Inflammatory macrophage treated with lipopolysaccharide for 4 hours (primary cell): ENCODE measurements at regions not wholly inside any gene's neighbourhood (a gene's known extent, or its start where the extent isn't known, plus 50 kb on each side); places are given as distances from the start of the nearest gene placed in this dataset.
"Not testable (repeated sequence)": the region's sequence is repeated elsewhere in the genome, so short reads cannot be mapped to it uniquely, and the experiment has no call there.

Experiments used
- DNase-seq: peaks from one replicate; pipeline ENCODE4 v3.0.0-alpha.2; 2020

DNA sequence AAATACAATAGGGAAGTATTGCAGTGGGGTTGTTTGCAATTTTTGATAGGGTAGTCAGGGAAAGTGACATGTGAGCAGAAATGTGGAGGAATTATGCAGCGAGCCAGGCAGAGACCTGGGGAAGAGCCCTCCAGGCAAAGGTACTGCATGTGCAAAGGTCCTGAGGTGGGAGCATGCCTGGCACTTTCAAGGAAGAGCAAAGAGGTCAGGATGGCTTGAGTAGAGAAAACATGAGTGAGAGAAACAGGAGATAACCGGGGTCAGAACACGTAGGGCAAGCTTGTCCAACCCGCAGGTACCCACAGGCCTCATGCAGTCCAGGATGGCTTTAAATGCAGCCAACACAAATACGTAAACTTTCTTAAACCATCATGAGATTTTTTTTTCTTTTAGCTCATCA lies 71.0 kb downstream of the COQ2 start:
- DNase-seq = no peak

DNA sequence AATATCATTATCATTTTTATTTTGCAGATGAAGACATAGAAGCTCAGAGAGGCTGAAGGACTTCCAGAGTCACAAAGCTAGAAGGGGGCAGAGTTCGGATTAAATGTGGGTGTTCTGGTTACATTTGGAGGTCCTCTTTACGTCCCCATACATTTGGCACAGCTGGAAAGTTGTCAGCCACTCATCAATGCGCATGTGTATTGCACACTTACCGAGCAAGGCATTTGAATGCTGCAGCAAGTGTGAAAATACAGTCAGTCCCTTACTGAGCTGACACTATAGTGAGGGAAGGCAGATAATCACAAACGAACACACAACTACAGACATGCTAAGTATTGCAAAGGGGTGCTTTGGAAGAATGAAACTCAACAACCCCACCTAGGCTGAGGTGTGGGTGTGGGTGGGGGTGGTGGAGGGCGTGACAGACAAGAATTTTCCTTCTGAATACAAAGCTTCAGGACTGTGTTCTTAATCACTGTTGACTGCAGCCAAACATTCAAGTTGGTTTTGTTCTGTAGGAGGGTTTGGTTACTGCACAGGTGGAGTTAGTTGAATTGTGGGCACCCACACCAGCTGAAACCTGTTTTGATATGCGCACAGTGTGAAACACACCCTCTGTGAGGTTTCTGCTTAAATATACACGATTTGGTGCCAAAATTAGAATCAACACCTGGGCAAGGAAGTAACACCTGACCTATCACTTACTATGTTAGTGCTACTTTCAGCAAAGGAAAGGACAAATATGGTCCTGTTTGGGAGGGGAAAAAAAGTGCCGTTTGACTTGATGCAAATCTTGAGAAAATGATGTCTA lies 72.4 kb downstream of the COQ2 start:
- DNase-seq = no peak

DNA sequence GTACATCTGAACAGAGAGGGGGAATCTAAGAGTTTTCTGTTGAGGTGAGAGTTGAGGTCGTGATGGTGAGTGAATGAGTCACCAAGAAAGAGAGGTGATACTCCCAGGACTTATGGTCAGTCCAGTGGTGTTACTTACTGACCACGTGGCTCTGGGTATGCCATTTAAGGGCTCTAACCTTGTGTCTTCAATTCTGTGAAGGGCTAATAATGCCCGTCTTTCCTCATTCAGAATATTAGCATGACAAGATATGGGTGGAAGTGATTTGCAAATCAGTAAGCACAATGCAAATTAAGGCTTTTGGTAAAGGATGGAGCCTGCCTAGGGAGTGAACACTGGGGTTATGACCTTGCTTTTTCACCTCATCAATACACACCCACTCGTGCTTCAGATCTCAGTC lies 75.2 kb downstream of the COQ2 start:
- no peak for DNase-seq

DNA sequence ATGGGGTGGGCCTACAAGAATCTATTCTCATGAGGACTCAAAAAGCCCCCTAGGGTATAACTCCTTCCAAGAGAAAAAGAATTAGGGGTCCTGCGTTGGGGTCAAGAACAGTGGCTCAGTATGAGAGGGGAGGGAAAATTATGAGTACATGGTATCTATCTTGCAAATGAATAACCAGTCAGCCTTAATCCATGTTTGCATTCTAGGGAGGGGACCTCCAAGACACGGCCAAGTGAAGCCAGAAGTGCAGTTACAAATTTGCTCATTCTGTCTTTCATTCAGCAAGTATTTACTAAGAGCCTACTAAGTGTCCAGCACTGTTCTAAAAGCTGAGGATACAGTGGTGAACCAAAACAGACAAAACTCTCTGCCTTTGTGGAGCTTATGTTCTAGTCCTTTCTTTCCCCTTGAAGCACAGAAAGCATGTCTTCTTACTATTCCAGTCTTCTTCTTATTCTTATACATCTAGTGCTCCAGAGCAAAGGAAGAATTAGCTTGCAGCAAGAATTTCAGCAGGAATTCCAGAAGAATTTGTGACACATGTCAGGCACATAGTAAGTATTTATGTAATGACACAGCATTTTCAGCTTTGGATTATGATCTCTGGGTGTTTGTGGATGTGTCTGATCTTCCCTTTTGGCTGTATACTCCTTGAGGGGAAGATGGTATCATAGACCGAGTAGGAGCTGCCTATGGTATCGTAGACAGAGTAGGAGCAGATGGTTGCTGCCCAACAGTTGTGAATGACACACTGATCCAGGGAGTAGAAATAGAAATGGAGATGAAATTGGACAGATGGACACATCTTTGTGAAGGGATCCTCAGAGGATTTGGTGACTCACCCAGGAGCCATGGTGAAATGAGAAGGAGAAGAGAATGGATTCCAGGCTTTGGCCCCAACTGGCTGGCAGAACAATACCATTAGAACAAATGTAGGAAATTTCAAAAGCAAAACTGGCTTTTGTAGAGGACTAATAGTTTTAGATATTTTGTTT lies 75.9 kb downstream of the COQ2 start:
- DNase-seq = no peak

DNA sequence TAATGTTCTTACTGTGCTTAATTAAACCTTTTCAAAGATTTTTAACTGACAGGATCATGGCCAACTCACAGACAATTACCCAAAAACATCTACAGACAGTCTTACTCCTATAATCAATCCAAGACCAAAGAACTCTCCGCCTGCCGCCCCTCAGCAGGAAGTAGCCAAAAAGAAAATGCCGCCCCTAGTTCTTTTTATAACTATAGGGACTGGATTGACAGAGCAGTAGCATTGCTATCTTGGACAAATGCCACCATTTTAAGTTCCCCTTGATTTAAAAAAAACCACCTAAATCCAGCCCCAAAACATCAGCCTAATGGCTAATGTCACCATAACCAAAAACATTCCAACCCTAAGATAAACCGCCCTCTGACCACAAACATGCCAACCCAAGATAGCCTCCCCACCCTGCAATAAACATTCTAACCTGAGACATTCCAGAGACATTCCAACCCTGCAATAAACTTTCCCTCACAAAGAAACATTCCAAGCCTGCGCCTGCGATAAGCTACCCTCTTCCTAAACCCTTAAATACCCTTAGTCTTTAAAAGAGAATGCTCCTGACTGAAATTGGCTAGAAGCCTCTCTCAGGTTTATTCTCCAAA lies 77.0 kb downstream of the COQ2 start:
- DNase-seq = no peak

DNA sequence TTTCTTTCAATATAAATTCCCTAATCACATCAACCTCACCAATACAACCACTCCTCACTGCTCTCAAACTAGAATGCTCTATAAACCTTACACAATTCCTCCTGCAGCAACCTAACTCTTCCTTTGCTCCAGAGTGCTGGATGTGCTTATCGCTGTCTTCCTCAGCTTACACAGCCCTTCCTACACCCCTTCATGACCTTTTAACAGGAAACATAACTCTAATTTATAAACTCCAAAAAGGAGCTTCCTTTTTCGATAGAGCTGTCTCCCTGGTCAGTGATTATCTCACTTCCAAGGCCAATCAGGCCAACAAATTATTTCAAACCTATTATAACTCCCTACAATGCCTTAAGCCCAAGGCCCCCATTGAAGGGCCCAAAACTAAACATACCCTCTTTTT lies 78.8 kb downstream of the COQ2 start:
- peak; percentile 57 for DNase-seq

DNA sequence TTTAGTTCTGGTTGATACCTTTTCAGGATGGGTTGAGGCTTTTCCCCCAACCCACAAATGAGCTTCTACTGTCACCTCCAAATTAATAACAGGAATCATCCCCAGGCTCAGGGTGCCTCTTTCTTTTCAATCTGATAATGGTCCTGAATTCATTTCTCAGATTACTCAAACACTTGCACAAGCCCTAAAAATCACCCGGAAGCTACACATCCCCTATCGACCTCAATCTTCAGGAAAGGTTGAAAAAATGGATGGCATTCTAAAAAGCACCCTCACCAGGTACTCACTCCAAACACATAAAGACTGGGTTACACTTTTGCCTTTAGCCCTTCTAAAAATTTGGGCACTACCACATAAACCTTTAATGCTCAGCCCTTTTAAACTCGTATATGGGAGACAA lies 79.9 kb downstream of the COQ2 start:
- DNase-seq = no peak

DNA sequence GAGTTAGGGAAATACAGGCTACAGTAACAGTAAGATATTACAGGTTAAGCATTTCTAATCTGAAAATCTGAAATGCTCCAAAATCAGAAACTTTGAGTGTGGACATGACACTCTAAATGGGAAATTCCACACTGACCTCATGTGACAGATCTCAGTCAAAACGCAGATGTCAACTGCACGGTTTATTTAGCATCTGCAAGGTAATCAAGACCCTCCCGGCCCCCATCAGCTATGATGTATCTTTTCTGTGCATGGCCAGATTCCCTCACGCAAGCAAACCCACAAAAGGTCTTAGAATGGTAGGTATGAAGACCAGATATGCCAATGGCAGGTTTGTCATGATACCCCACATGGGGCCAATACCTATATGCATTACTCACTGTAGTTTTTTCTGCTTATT lies 82.8 kb downstream of the COQ2 start:
- no peak for DNase-seq

DNA sequence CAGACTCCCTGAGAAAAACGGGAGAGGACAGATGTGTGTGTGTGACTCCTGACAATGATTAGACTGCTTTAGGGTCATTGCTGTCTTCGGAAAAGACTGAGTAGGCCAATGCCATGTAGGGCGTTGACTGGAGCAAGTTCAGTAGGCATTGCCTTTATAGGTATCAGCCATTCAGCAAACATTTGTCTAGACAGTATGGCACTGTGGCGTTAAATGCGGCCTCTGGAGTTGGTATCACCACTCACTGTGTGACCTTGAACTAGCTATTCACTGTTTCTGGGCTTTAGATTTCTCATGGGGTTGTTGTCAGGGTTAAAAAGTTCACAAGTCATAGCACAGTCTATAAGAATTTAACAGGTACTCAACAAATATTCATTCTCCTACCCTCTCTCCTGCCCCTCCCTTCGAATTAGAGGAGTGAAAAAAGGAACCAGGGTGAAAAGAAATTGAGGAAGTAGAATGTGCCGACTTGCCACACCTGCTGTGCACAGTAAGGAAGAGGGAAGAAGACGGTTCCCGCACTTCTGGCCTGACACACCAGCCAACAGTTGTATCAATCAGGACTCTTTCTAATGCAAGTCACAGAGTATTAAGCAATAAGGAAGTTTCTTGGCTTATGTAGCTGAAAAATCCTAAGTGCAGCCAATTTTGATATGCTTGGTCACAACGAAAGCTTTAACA lies 83.2 kb upstream of the PLAC8 start:
- peak; percentile 95 for DNase-seq

DNA sequence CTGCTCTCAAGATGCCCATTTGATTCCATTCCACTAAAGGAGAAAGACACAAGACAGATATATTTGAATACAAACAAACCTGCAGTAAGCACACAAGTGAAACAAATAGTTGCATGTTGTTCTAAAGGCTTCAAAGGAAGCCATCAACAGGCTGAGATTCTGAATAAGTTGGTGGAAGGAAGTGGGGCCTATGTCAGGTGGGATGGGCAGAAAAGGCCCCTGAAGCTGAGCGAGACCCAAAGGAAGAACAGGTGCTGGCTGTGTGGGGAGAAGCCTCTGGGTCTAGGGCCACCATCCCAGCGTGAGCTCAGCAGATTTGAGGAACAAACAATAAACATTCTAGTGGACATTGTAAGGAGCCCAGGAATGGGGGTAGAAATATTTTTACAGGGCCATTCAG lies 82.4 kb upstream of the PLAC8 start:
- DNase-seq = no peak

DNA sequence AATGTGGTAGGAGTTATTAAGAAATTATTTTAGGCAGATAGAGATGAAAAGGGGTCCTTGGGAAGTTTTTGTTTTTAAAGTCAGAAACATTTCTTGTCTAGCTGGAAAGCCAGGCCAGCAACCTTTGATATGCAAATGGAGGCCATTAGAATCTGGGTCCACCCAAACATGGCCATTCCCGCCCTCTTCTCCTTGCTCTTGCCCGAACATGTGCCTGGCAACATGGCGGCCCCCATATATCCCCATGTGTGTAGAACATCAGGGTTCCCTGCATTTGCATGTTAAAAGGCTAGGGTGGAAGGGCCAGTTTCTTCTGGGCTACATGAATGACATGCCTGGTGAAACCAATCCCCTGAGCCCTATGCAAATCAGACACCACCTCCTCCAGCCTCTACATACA lies 80.7 kb upstream of the PLAC8 start:
- DNase-seq = no peak

DNA sequence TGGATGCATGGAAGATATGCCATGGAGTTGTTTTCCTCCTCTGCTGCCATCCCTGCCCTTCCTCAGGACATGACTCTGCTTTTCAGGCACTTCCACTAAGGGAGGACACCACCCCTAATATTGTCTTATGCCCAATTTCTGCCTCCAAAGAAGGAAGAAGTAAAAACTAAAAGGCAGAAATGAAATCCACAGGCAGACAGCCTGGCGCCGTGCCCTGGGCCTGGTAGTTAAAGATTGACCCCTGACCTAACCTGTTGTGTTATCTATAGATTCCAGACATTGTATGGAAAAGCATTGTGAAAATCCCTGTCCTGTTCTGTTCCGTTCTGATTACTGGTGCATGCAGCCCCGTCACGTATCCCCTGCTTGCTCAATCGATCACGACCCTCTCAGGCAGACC lies 80.1 kb upstream of the PLAC8 start:
- not testable (repeated sequence) for DNase-seq

DNA sequence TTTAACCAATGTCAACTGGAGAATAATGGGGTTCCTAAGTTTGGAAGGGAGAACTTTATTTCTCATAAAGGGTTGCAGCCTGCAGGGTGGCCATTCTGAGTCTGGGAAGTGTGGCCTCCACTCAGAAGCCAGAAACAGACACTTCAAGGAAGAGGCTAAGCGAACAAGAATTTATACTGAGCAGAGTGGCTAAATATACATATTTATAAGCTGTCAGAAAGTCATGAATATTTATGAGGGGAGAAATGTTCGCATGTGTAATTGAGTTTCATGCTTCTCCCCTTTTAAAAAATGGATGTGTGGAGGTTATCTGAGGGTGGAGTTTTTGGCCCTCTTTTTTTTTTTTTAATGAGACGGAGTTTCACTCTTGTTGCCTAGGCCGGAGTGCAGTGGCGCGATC lies 78.1 kb upstream of the PLAC8 start:
- DNase-seq = no peak

DNA sequence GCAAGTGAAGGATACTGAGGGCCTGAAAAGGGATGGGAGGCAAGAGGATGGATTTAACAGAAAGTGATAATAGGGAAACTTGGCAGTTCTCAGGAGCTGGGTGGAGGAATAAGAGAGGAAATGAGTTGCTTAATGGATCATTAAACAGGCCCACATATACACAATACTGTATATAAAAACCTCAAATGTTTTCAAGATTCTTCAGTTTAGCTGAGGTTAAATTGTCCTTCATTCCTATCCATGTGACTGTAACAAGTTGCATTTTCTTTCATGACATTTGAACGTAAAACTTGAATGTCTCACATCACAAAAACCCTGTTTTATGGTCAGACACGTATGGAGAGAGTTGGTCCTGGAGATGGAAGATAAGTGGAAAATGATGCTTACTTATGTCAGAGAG lies 76.5 kb upstream of the PLAC8 start:
- DNase-seq = peak; percentile 22

DNA sequence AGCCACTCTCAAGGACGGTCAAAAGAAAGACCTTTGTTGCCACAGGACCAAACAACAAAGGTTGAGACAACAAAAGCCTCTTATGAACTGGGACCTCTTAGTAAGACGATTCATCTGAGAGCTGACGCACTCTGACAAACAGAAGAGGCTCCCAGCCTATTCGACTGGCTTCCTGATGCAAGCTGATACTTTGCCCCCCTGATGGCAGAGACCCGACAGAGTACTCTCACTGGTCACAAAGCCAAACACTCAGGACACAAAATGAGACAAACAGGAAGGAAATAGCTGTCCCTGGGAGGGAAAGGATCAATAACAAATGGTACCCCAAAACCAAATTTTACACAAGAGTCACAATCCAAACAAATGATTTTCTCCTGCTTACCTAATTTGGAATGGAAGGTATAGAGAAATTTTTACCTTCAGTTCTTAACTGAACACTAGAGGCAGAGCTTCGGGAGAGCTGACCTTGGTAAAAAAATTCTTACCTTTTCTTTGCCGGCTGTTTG lies 75.2 kb upstream of the PLAC8 start:
- DNase-seq = no peak

DNA sequence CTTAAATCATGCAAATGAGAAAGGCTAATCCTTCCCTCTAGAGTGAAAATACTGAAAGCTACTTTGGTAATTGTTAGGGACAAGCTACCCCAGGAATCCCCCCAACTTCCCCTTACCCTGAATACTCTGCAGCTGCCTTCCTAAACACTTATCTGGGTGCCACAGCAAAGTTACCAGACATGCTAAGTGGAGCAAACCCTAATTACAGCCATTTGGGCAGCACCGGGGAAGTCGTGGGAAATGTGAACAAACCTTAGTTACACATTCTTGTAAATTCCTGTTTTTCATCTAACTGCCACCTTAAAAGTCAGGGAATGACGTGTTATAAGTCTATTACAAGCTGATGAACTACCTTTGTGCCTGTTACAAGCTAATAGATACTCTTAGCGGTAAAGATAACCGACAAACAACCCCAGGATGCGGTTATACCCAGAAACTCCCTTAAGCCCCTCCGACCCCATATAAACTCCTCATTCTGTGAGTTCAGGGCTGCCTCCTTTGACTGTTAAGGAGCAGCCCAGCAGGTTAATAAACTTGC lies 66.0 kb upstream of the PLAC8 start:
- peak; percentile 97 for DNase-seq

DNA sequence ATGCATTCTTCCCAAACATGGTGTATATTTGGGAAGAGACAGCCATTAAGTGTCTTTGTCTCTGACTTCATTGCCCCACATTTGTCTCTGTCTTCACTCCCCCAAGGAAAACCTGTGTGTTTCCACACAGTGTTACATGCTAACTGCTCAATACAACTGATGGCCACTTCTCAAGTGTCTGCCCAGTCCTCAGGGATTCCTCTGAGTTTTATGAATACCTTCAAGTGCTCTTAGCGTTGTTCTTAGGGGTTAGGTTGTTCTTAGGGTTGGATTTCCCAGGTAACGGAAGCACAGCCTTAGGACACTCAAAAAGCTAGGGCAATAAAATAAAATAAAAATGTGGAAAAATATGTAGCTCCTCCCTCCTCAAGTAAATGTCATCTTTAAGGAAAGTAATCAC lies 64.7 kb upstream of the PLAC8 start:
- DNase-seq = no peak

DNA sequence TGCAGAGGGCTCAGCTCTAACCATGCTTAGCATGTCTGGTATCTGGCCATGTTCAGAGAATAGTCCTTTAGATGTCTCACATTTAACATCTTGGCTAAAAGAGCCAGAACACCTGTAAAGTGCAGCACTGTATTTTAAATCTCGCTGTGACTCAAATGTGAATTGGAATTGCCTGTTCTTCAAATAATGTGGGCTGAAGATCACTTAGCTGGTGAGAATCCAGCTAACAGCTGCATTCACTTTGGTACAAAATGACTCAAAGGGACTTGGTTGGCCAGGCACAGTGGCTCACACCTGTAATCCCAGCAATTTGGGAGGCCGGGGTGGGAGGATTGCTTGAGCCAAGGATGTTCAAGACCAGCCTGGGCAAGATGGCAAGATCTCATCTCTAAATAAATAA lies 63.5 kb upstream of the PLAC8 start:
- no peak for DNase-seq

DNA sequence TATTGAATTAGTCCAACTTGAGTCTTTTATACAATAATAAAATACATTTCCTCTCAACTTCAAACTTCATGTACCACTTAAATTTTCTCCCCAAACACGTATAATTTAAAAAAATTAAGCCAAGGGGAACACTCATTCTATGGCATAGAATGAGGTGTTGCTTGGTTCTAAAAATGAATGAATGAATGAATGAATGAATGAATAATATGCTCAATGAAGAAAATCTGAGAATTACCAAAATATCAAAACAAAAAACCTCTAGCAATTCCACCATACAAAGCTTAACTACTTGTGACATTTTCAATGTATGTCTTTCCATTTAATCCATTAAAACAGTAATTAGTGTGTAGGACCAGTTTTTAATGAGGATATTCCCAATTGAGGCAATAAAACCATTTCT lies 62.7 kb upstream of the PLAC8 start:
- DNase-seq = no peak

DNA sequence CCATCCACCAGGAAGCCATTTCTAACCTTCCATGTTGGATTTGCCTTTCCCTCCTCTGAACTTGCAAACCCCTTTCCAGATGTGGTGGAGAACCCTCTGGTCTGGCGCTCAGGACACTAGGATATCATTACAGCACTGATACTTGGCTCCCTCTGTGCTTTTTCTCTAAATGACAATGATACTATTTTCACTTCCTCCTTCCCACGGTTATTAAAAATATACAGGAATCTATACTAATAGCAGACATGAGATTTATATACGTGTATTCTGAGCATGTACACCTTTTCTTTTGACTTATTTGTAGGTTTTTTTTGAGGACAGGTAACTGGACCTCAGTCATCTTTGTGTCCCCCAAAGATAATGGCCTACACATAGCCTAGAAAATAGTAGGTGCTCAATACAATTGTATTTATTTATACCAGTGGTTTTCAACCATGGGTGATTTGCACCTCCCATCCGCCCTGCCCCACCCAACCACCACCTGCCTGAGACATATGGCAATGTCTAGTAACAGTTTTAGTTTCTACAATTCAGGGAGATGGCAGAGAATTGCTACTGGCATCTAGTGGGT lies 60.4 kb upstream of the PLAC8 start:
- DNase-seq = peak; percentile 77

DNA sequence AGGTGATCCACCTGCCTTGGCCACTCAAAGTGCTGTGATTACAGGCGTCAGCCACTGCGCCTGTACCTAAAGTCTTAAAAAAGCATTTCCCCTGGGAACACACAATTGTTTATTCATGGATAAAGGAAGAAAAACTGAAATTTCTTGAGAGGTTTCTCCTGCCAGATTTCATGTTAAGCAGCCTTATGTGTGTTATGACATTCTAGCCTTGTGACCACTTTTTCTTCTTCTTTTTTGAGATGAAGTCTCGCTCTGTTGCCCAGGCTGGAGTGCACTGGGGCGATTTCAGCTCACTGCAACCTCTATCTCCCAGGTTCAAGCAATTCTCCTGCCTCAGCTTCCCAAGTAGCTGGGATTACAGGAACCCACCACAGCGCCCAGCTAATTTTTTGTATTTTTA lies 57.8 kb upstream of the PLAC8 start:
- peak; percentile 84 for DNase-seq

DNA sequence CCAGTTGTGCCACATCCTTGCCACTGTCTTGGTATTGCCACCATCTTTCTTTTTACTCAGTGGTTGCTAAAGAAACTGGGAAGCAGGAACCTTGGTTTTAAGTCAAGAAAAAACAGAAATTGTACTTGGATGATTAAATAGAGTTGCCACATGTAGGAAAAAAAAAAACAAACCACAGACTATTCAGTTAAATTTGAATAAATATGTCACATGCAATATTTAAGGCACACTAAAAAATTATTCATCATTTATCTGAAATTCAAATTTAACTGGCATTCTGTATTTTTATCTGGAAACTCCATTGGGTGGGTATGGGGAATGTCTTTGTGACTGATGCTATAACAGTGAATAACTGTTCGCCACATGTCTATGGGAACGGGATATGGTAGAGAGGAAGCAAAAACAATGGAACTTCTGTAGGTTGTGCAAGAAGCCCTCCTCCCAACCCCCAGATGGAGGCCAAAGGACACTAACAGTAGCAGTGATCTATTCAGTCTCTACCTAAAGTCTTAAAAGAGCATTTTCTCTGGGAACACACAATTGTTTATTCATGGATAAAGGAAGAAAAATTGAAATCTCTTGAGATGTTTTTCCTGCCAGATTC lies 57.0 kb upstream of the PLAC8 start:
- peak; percentile 91 for DNase-seq
